CD4-positive, alpha-beta T cell treated with Interleukin-12 subunit alpha and Interleukin-12 subunit beta, for 1 hour (primary cell): ENCODE measurements at regions not wholly inside any gene's neighbourhood (a gene's known extent, or its start where the extent isn't known, plus 50 kb on each side); places are given as distances from the start of the nearest gene placed in this dataset.

Experiments
- DNase-seq: peaks from one replicate; pipeline ENCODE4 v3.0.0-alpha.2; 2020

DNA sequence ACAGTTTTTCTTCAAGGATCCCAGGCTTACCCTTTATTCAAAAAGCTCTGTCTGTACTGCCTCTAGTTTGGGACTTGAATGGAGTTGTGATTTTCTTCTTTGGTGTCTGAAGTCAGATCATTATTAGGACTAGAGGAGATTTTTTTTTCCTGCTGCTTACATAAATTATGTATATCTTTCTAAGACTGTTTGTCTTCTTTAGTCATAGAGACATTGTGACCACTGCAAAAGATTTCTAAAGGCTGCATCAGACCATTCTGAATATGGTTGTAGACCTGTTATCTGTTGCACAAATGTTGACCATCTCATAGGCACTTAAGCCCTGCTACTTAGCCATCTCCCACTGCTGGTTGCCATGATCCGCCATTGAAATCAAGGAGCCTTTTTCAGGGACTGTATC is 238.5 kb upstream of the SMARCA2 start:
- no peak for DNase-seq

DNA sequence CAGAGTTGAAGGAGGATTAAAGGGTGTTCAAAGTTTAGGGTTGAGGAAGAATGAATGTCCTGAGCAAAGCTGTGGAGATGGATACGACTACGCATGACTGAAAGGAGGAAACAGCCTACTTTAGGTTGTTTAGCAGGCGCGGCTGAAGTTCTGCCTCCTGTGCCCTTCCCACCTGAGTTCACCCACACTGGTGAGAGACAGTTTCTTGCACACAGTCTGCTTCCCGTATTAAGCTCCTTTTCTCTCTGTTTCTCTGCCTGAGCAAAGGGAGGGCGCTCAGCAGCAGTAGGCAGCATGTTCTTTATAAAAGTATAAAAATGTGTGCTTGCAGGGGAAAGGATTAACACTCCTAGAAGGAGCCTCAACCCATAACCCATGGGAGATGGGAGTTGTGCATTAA is 224.0 kb upstream of the SMARCA2 start:
- DNase-seq, result no peak

DNA sequence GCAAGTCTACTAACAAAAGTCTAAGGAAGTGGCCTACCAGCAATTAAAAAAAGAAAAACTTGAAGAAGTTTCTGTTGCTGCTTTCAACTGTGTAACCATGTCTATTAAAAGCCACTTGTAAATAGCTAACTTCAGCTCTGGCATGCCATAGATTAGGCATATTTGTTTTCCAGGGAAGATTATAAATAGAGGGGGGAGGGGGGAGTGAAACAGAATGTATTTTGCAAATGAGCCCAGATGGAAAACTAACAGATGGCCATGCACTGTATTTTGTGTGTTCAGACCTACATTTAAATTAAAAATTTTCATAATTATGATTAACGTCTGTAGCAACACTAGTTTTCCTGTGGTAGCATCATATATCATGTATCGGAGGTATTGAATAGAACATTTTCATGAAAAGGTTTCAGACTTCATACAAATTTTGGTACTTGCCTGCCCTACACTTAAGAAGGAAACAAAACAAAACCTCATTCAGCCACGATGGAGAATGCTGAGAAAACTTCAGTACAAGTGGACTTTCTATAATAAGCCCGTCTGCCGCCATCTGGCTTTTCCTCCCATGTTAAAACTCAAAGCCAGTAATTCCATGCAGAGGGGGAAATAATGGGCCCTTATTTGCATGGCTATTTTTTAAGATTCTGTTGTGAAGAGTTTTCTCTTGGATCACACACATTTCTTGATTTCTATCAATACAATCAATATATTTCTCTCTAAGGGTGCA is 220.4 kb upstream of the SMARCA2 start:
- no peak for DNase-seq

DNA sequence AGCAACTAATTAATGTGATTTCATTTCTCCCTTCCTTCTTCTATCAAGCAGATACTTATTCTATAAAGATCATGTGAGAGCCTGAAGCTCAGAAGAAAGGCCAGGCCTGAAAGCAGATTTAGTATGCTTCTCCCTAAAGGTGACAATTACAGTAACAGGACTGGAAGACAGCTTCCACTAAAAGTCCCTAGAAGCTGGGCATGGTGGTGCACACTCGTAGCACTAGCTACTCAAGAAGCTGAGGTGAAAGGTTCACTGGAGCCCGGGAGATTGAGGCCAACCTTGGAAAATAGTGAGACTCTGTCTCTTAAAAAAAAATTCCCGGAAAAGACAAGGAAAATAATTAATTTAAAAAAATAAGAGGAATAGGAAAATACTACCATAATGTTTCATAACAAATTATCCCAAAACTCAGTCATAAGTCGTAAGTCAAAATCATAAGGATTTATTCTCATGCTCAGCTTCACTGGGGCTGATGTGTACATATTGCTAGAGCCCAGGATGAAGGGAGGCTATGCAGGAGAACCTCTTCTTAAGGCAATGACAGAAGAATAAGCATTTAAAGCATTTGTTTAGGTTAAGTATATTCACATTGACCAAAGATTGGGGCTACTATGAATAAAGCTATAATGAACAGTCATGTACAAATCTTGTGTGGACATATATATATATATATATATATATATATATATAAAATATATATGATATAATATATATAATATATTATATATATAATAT is 210.8 kb upstream of the SMARCA2 start:
- DNase-seq, result no peak

DNA sequence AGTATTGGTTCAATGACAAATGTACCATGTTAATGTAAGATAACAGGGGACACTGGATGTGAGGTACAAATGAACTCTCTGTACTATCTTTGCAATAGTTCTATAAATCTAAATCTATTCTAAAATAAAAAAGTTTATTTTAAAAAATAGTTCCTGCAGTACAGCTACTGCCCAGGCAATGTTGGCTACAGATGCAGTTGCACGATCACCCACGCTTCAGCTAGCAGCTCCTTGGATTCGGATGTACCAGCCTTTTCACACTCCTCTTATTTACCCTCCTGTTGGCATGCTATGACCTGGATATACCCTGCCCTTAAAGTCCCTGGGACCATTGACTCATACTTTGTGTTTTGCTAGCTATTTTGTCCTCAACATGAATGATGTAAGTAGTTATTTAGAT is 185.4 kb upstream of the SMARCA2 start:
- DNase-seq, result no peak

DNA sequence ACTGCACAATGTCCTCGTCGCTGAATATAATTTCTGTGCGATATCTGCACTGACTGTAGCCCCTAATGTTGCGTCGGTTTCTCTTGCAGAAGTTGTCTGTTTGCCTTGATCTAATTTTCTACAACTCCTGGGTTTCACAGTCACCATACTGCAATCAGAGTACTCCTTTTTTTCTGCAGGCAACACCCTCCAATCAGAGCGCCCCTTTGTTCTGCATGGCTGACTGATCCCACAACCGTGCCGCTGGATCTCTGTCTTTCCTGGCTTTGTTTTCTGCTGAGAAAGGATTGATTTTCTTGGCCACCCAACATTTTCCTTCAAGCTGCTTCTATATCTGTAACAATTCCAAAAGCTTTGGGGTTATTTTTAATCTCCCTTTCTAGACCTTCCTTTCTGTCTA is 182.2 kb upstream of the SMARCA2 start:
- no peak for DNase-seq

DNA sequence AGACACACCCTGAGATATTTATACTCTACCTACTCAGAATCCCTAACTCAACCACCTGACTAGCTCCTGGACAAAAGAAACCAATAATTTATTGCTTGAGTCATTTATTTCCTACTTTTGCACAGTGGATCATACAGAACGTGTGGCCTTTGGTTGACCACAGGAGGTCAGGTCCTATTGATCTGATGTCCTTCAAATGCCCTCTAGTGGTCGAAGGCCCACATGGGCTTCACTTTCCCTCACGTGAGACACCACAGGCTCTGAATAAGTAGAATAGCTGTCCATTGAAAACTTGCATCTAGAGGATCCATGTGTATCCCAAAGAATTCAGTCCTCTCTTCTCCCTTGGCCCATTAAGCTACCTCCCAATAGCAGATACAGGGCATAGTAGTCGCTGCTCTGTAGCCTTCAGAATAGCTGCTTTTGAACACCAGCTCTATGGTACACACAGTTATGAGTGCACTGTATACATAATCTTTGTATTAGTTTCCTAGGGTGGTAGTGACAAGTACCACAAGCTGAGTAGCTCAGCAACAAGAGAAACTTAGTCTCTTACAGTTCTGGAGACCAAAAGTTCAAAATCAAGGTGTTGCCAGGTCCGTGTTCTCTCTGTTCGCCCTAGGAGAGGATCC is 177.6 kb upstream of the SMARCA2 start:
- DNase-seq, result no peak

DNA sequence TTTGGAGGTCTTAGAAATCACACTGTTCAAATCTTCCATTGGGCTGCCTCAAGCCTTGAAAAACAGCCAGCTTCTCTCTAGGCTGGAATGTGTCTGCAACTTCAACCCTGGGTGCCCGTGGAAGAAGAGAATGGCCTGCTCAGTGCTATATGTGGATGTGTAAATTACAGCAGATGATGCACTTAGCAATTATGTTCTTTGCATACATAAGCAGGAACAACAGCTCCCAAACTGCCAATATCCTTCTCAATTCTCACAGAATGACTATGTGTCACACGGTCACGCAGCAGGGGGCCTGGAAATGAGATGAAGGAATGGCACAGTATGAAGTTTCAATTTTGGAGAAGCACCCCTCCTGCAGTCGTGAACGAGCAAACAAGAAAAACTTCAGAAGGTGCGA is 175.2 kb upstream of the SMARCA2 start:
- DNase-seq, result no peak

DNA sequence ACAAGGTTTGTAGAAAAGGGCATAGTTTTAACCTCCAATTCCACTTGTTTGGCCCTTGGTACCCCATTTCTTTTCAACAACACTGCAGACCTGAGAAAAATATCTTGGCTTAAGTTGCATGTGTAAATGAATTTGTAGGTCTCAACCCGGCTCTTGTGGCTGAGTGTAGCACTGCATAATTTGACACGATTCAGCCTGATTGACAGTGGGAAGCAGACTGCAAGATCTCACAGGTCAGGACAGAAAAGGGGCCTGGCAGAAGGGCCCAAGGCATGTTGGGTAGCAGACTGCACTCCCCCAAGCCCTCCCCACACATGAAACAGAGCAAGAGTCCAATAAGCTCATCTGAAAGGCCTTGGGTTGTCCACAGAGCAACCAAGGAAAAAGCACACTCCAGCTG is 169.7 kb upstream of the SMARCA2 start:
- DNase-seq, result no peak

DNA sequence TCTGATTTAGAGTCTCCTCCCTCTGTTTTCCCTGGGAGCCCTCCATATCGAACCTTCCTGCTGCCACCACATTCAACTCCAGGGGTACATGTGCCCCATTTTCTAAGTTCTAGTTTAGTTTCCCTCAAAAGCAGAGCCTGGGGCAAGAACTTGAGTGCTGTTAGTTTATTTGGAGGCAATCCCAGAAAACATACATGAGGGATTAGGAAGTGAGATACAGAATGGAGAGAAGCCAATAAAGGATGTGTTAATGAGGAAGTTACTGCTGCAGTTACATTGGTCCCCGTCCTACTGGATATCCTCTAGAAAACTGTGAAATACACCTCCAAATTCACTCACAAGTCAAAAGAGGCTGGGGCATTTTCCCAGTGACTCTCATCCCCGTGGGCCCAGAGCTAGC is 159.4 kb upstream of the SMARCA2 start:
- no peak for DNase-seq

DNA sequence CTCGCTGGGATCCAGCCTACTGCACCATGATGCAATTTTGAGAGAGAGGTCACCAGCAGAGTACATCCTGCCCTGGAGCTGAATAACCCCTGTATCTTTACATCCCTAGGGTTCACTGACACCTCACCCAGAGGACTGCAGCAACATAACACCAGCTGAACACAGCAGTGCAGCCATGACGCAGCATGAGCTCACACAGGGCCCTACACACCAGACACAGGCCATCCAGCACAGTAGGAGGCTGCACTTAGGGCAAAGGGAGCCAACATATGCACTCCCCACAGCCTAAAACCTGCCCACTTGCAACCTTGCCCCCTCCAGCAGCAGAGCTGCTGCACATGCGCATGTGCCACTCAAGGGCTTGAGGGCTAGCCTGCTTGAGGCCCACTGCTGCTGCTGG is 157.3 kb upstream of the SMARCA2 start:
- no peak for DNase-seq

DNA sequence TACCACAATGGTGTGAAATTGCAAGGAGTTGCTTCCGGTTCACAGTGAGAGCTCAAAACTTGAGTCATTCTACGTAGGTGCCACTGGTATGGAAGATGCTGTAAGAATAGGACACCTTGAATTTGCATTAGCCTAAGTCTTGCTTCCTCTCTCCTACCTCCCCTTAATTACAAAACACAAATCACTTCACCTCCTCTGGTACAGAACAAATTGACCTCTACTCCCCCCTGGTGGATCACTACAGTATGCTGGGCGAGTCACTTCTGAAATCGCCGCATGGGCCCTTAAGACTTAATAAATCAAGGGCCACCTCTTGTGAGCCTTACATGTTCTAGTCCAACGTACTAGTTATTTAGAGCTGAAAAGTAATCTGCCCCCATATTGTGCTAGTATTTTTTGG is 145.3 kb upstream of the SMARCA2 start:
- peak; percentile 29 for DNase-seq

DNA sequence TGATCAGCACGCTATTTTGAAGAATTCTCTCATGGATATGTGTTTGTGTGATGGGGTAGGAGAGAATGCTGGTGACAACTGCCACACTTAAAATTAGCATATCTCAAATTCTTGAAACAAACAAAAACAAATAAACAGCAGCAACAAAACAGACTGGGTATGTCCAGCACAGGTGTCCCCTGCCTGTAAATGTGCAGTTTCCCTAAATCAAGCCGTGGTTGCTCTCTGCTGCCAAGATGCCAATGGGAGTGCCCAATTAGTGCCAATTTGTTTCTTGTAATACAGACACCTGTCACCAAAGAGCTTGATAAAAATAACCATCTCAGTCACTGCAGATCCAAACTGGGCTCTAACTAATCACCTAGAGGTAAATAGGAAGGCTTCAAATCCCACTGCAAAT is 144.2 kb upstream of the SMARCA2 start:
- no peak for DNase-seq

DNA sequence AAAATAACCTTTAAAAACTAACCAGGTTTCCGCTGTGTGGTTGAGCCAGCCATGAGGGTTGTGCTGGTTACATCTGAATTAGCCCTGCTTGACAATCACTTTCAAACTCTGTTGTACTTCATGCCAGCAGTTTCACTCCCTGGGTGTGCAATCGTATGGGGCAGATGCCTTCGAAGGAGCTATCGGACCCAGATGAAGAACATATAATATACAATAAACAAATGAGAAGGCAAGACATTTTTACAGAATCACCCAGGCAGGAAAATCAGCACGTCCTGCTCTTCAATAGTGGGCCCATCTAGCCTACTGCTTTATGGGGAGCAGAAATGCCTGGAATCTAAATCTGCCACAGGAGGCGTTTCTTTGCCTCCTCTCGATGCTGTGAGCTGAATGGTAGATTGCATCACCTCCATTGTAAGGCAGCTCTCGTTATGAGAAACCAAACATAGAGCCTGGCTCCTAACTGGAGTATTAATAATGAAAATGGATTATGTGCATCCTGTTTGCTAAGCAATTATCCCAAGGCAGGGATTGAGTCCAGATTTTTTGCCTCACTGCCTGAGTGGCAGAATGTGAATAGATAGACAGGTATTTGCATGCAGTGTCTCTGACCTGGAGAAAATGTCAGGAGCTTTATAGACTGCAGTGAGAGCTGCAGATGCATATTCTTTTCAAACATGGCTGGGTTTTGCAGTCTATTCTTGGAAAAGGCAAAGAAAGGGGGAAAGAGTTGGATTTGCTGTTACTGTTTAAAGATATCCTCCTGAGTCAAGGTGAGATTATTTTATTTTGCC is 143.3 kb upstream of the SMARCA2 start:
- no peak for DNase-seq

DNA sequence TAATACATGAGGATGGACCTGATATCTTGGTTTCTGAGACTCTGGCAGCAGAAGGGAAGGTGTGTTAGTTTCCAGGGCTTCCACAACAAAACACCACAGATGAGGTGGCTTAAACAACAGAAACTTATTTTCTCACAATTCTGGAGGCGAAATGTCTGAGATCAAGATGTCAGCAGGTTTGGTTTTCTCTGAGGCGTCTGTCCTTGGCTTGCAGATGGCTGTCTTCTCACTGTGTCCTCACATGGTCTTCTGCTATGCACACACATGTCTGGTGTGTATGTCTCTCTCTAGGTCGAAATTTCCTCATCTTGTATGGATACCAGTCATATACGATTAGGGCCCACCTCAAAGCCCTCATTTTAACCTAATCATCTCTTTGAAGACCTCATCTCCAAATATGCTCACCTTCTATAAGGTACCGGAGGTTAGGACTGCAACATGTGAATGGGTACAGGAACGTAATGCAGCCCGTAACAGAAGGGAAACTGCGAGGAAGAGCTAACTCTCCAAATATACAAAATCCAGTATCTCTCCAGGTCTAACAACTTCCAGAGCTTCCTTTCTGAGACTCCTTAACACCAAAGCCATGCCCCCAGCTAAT is 139.8 kb upstream of the SMARCA2 start:
- DNase-seq, result no peak

DNA sequence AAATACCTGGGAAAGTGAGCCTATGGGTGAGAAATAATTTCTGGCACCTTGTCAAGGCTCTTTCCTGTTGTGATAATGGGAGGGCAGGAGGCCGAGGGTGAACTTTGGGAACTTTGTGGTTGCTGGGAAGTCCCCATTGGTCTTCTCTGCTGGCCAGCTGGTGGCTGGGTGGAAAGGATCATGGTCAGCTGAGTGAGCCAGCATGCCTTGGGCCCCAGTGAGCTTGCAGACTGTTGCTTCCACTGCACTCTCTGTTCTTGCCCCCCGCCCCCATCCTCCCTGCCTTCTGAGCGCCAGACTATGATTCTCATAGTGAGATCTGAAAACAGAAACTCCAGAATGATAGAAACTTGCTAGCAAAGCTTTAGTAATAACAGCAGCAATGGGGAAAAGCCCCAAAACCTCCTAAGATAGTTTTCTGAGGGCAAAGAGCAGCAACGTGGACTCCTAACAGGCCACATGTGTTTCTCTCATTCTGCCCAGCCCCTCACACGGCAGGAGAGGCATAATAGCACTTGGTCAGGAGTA is 139.2 kb upstream of the SMARCA2 start:
- DNase-seq, result no peak

DNA sequence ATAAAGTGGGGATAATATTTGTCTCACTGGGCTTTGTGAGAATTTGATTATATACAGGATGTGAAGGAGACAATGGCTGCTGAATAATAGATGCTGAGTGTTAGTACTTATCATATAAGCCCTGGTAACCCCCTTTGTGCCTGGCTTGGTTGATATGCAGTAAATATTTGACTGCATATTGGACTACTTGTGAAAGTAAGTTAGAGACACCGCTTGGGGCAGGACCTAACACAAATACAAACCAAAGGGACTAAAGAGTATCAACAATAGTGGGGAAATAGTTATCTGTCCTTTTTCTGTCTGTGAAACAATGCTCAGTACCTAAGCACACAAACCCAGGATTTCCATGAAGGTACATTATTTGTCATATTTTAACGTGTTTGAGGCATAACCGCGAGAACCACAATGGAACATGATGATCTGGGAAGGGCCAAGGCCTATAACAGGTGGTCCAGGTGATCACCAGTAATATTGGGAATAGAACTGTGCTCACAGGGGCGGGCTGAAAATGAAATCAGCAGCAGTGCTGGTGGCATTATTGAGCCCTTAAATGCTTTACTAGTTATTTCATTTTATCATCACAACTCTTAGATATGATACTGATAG is 138.2 kb upstream of the SMARCA2 start:
- DNase-seq, result no peak

DNA sequence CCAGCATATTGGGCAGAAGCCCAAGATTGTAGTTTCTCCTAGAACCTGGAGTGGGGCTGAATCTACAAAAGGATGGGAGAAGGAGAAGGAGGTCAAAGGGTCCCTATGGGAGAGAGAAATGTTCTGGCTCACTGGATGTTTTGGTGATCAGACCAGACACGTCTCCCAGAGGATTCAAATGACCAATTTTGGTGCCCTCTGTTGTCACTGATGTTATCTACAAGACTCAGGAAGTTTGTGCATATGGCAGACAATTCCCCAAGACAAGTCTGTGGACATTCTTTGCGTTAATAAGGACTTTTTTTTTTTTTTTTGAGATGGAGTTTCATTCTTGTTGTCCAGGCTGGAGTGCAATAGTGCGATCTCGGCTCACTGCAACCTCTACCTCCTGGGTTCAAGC is 137.2 kb upstream of the SMARCA2 start:
- DNase-seq, result no peak

DNA sequence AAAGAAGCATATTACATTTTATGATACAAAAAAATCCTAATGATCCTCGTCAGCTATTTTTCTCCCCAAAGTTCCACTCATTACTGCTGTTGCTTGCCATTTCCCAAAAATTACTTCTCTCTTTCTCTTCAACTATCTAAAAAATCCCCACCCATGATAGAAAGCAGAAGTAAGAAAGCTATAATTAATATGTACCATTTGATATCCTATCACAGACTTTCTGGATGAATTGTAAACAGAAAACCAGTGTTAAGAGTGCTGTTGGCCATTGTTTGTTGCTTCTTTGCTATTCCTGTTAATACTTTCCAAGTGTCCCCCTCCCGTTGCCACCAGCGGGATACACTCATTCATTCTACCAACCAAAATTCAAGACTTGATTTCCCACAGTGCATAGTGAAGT is 136.3 kb upstream of the SMARCA2 start:
- no peak for DNase-seq

DNA sequence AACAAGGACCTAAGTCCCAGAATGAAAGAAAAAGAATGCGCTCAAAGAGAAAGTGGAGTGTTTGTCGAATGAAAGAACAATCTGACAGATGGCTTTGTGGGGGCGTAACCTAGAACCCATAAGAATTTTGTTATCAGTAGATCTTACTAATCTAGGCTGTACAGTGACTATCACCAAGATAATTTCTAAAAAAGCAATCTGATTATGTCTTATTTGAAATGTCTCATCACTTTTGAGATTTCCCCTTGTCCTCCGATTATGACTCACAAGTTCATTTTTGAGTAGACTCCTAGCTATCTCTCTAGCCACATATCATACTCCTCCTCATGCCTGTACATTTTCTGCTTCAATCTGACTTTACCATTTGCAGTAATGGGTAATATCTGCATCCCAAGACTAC is 135.6 kb upstream of the SMARCA2 start:
- DNase-seq, result no peak

DNA sequence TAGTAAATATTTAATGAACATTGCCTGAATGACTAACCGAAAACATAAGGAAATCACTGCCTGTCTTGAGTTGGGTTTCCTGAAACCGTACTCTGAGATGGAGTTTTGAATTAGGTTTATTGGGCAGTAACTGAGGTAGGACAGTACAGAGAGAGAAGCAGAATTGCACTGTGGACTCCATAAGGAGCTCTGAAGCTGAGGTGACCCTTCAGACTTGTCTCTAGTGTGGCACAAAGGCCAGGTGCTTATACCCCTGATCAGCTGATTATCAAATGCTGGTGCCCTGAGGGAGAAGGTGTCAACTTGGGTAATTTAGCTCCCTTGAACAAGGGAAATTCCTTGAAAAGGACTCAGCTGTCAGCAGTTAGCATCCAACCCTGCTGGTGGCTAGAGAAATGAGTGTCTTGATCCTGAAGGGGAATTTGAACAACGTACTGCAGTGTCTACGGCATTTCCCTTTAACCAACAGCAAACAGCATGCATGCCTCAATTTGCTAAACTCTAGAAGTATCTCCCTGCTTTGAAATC is 135.0 kb upstream of the SMARCA2 start:
- no peak for DNase-seq

DNA sequence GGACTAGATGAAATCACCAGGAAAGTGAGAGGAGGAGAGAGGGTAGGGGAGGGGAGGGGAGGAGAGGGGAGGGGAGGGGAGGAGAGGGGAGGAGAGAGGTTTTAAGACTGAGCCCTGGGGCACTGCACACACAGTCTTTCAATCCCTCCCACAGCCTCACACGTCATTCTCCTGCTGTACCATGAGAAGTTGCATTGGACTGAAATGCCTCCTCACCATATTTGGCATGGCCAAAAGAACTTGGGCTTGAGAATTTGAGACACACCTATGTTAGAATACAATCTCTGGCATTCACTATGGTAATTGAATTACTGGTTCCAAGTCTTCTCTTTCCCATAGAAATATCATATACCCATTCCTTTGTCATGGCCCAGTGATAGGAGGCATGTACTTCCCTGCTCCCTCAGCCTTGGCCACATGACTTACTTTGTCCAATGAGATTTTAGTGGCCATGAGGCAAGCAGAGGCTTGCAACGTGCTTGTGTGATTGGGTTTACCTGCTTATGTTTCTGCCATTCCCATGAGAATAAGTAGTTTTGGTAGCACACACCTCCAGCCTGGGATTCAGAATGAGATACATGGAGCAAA is 133.3 kb upstream of the SMARCA2 start:
- no peak for DNase-seq
